Activated T-cell treated with anti-CD3 and anti-CD28 coated beads, Interleukin-2, amount 50 U/mL, for 72 hours (primary cell): ENCODE measurements at regions not wholly inside any gene's neighbourhood (a gene's known extent, or its start where the extent isn't known, plus 50 kb on each side); places are given as distances from the start of the nearest gene placed in this dataset.
"Not testable (repeated sequence)": the region's sequence is repeated elsewhere in the genome, so short reads cannot be mapped to it uniquely, and the experiment has no call there.

Source experiments
- ATAC-seq, 2 donors: fragments of 150-1000 bp; cut with Tn5 transposase; replicated peaks in 1 of 2; 2 replicates each; pipeline ENCODE4 v1.10.0; 2021; ENCODE audit warnings: moderate library complexity in 2 of 2, mild to moderate bottlenecking in 1 of 2
- DNase-seq, 2 donors: peaks; one replicate each; pipeline ENCODE4 v3.0.0; 2021 to 2022; ENCODE audit warnings: mixed read lengths in 1 of 2
- H3K27ac Mint-ChIP-seq: one replicate; pipeline ENCODE4 v1.8.0; 2022; ENCODE audit warnings: mild to moderate bottlenecking, moderate library complexity, mixed read lengths
- H3K27me3 Mint-ChIP-seq: one replicate; pipeline ENCODE4 v1.8.0; 2022; ENCODE audit warnings: low read depth, mixed read lengths
- H3K36me3 Mint-ChIP-seq, 2 donors: one replicate each; pipeline ENCODE4 v1.8.0; 2022; ENCODE audit warnings: mixed read lengths in 2 of 2, mild to moderate bottlenecking in 1 of 2; ENCODE audit not compliant: insufficient read depth in 2 of 2
- H3K4me1 Mint-ChIP-seq: one replicate; pipeline ENCODE4 v1.8.0; 2022; ENCODE audit warnings: low read depth, mixed read lengths
- H3K4me3 Mint-ChIP-seq, 2 donors: one replicate each; pipeline ENCODE4 v1.8.0; 2022; ENCODE audit warnings: mild to moderate bottlenecking in 2 of 2, mixed read lengths in 2 of 2, moderate library complexity in 2 of 2
- H3K9me3 Mint-ChIP-seq, 2 donors: one replicate each; pipeline ENCODE4 v1.8.0; 2022; ENCODE audit warnings: mixed read lengths in 2 of 2

GRCh38 chr11:67886207-67886606, 117.7 kb downstream of the UNC93B1 start:
- H3K9me3 Mint-ChIP-seq, ATAC-seq, DNase-seq, H3K36me3 Mint-ChIP-seq: not testable (repeated sequence)
- H3K4me3 Mint-ChIP-seq, result peak overlapping the region; percentile 77 to 92
- peaks cover 16% of the 10 kb centered on the region for H3K27me3 Mint-ChIP-seq
- H3K27ac Mint-ChIP-seq, result peak overlapping the region; percentile 66
- H3K4me1 Mint-ChIP-seq, result peaks cover 41% of the 10 kb centered on the region

- peak overlapping the region; percentile 77 to 92 for H3K4me3 Mint-ChIP-seq
- not testable (repeated sequence) for DNase-seq, H3K36me3 Mint-ChIP-seq, H3K9me3 Mint-ChIP-seq, ATAC-seq
- H3K27me3 Mint-ChIP-seq, result peaks cover 16% of the 10 kb centered on the region
- peaks cover 44% of the 10 kb centered on the region for H3K4me1 Mint-ChIP-seq
- H3K27ac Mint-ChIP-seq, result peak overlapping the region; percentile 30
Measured at GRCh38 chr11:67885574-67885973, 118.3 kb downstream of the UNC93B1 start.

- not testable (repeated sequence) for H3K9me3 Mint-ChIP-seq, H3K36me3 Mint-ChIP-seq, ATAC-seq
- peak overlapping the region; percentile 74 to 92 for H3K4me3 Mint-ChIP-seq
- DNase-seq, result peak; percentile 44 to 52
- H3K4me1 Mint-ChIP-seq, result peaks cover 49% of the 10 kb centered on the region
- peak overlapping the region; percentile 90 for H3K27ac Mint-ChIP-seq
- peaks cover 16% of the 10 kb centered on the region for H3K27me3 Mint-ChIP-seq
Measured at GRCh38 chr11:67884761-67885558, 118.9 kb downstream of the UNC93B1 start.

- DNase-seq, result peak in 1 of 2 donors; percentile 27
Measured at GRCh38 chr11:67884073-67884757, 119.7 kb downstream of the UNC93B1 start.

GRCh38 chr11:67882304-67882703, 121.6 kb downstream of the UNC93B1 start:
- H3K4me3 Mint-ChIP-seq, ATAC-seq, H3K9me3 Mint-ChIP-seq, H3K36me3 Mint-ChIP-seq, DNase-seq, H3K27ac Mint-ChIP-seq: not testable (repeated sequence)
- peaks cover 66% of the 10 kb centered on the region for H3K4me1 Mint-ChIP-seq
- H3K27me3 Mint-ChIP-seq, result peaks cover 16% of the 10 kb centered on the region

More at GRCh38 chr11:67884073-67884757, 119.7 kb downstream of the UNC93B1 start:
- not testable (repeated sequence) for H3K36me3 Mint-ChIP-seq, ATAC-seq, H3K9me3 Mint-ChIP-seq
- Mint-ChIP-seq H3K27me3 (peaks cover 16% of the 10 kb centered on the region), H3K27ac (peak overlapping the region; percentile 90), H3K4me3 (peak overlapping the region; percentile 74 to 92), H3K4me1 (peaks cover 49% of the 10 kb centered on the region)

GRCh38 chr11:67881836-67882235, 122.1 kb downstream of the UNC93B1 start:
- not testable (repeated sequence) for H3K27ac Mint-ChIP-seq, DNase-seq, H3K4me3 Mint-ChIP-seq, H3K36me3 Mint-ChIP-seq, H3K9me3 Mint-ChIP-seq, ATAC-seq
- Mint-ChIP-seq H3K4me1 (peaks cover 67% of the 10 kb centered on the region), H3K27me3 (peaks cover 16% of the 10 kb centered on the region)

- ATAC-seq, DNase-seq, H3K36me3 Mint-ChIP-seq, H3K27ac Mint-ChIP-seq, H3K9me3 Mint-ChIP-seq, H3K4me3 Mint-ChIP-seq: not testable (repeated sequence)
- Mint-ChIP-seq H3K27me3 (peaks cover 10% of the 10 kb centered on the region), H3K4me1 (peaks cover 56% of the 10 kb centered on the region)
Measured at GRCh38 chr11:67880594-67881196, 123.2 kb downstream of the UNC93B1 start.

GRCh38 chr11:67878666-67879065, 125.2 kb downstream of the UNC93B1 start:
- not testable (repeated sequence) for ATAC-seq, DNase-seq, H3K36me3 Mint-ChIP-seq, H3K9me3 Mint-ChIP-seq
- Mint-ChIP-seq H3K4me1 (peaks cover 39% of the 10 kb centered on the region), H3K4me3 (peak overlapping the region; percentile 39 to 46), H3K27ac (peak overlapping the region; percentile 77), H3K27me3 (peaks cover 10% of the 10 kb centered on the region)

GRCh38 chr11:67877316-67877715, 126.6 kb downstream of the UNC93B1 start:
- not testable (repeated sequence) for H3K9me3 Mint-ChIP-seq, DNase-seq, H3K36me3 Mint-ChIP-seq, H3K27me3 Mint-ChIP-seq, H3K27ac Mint-ChIP-seq, ATAC-seq
- H3K4me3 Mint-ChIP-seq, result peak overlapping the region; percentile 20 to 42
- H3K4me1 Mint-ChIP-seq, result peaks cover 31% of the 10 kb centered on the region

GRCh38 chr11:67873223-67873622, 130.7 kb downstream of the UNC93B1 start:
- H3K27ac Mint-ChIP-seq, H3K4me3 Mint-ChIP-seq, H3K27me3 Mint-ChIP-seq, DNase-seq, H3K4me1 Mint-ChIP-seq, ATAC-seq, H3K9me3 Mint-ChIP-seq, H3K36me3 Mint-ChIP-seq: not testable (repeated sequence)

GRCh38 chr11:67871168-67871567, 132.7 kb downstream of the UNC93B1 start:
- H3K36me3 Mint-ChIP-seq, H3K4me1 Mint-ChIP-seq, H3K9me3 Mint-ChIP-seq, DNase-seq, H3K27ac Mint-ChIP-seq, ATAC-seq, H3K4me3 Mint-ChIP-seq: not testable (repeated sequence)
- H3K27me3 Mint-ChIP-seq, result peaks cover 10% of the 10 kb centered on the region

GRCh38 chr11:67862896-67863295, 141.0 kb downstream of the UNC93B1 start:
- H3K27ac Mint-ChIP-seq, H3K4me3 Mint-ChIP-seq, H3K36me3 Mint-ChIP-seq, ATAC-seq, H3K9me3 Mint-ChIP-seq, DNase-seq: not testable (repeated sequence)
- Mint-ChIP-seq H3K4me1 (peaks cover 10% of the 10 kb centered on the region), H3K27me3 (peaks cover 17% of the 10 kb centered on the region)
